Hepatocyte (in vitro differentiated cells): ENCODE measurements at regions not wholly inside any gene's neighbourhood (a gene's known extent, or its start where the extent isn't known, plus 50 kb on each side); places are given as distances from the start of the nearest gene placed in this dataset.
"Not testable (repeated sequence)": the region's sequence is repeated elsewhere in the genome, so short reads cannot be mapped to it uniquely, and the experiment has no call there.

Source experiments
- CTCF ChIP-seq: fragments of 200-600 bp; sonication (generic); IDR thresholded peaks from 2 replicates; pipeline ENCODE4 v1.5.1; 2016; ENCODE audit warnings: antibody characterized with exemption, mild to moderate bottlenecking; ENCODE audit not compliant: poor library complexity
- EZH2 ChIP-seq: fragments of 200-600 bp; sonication (generic); IDR thresholded peaks from 2 replicates; pipeline ENCODE4 v1.6.1; 2016; ENCODE audit warnings: antibody characterized with exemption, mild to moderate bottlenecking, borderline replicate concordance

DNA sequence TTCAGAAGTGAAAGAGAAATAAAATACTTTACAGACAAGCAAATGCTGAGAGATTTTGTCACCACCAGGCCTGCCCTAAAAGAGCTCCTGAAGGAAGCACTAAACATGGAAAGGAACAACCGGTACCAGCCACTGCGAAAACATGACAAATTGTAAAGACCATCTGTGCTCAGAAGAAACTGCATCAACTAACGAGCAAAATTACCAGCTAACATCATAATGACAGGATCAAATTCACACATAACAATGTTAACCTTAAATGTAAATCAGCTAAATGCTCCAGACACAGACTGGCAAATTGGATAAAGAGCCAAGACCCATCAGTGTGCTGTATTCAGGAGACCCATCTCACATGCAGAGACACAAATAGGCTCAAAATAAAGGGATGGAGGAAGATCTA, 333.8 kb upstream of the CDH10 start:
- TF ChIP-seq CTCF, EZH2: not testable (repeated sequence)
